Osteocyte (in vitro differentiated cells): ENCODE measurements at regions not wholly inside any gene's neighbourhood (a gene's known extent, or its start where the extent isn't known, plus 50 kb on each side); places are given as distances from the start of the nearest gene placed in this dataset.

ENCODE experiments used
- DNase-seq: peaks from one replicate; pipeline ENCODE4 v3.0.0; 2021; ENCODE audit warnings: mixed read lengths; ENCODE audit not compliant: unreplicated experiment; ENCODE audit errors: extremely low spot score
- H3K27ac Mint-ChIP-seq: one replicate; pipeline ENCODE4 v1.8.0; 2021; ENCODE audit warnings: mild to moderate bottlenecking, mixed read lengths; ENCODE audit not compliant: unreplicated experiment
- H3K27me3 Mint-ChIP-seq: one replicate; pipeline ENCODE4 v1.8.0; 2021; ENCODE audit warnings: mixed read lengths; ENCODE audit not compliant: unreplicated experiment
- H3K36me3 Mint-ChIP-seq: one replicate; pipeline ENCODE4 v1.8.0; 2021; ENCODE audit warnings: mixed read lengths; ENCODE audit not compliant: unreplicated experiment
- H3K4me1 Mint-ChIP-seq: one replicate; pipeline ENCODE4 v1.8.0; 2021; ENCODE audit warnings: mixed read lengths; ENCODE audit not compliant: unreplicated experiment
- H3K4me3 Mint-ChIP-seq: one replicate; pipeline ENCODE4 v1.8.0; 2021; ENCODE audit warnings: mild to moderate bottlenecking, moderate library complexity, mixed read lengths; ENCODE audit not compliant: unreplicated experiment
- H3K9me3 Mint-ChIP-seq: one replicate; pipeline ENCODE4 v1.8.0; 2021; ENCODE audit warnings: mixed read lengths; ENCODE audit not compliant: unreplicated experiment
- CTCF ChIP-seq: fragments of 200-600 bp; sonication (generic); IDR thresholded peaks from 2 replicates; pipeline ENCODE4 v1.5.0; 2021; ENCODE audit warnings: antibody characterized with exemption, mild to moderate bottlenecking, moderate library complexity

GRCh38 chrX:137483554-137483953 is 82.4 kb upstream of the ZIC3 start:
- H3K9me3 Mint-ChIP-seq = peaks cover 12% of the 10 kb centered on the region
- no peak for TF ChIP-seq CTCF
- no peak for DNase-seq
- H3K4me1 Mint-ChIP-seq = no peaks in the 10 kb centered on the region
- no peak overlapping the region for H3K4me3 Mint-ChIP-seq
- no peaks in the 10 kb centered on the region for H3K36me3 Mint-ChIP-seq
- no peak overlapping the region for H3K27ac Mint-ChIP-seq
- no peaks in the 10 kb centered on the region for H3K27me3 Mint-ChIP-seq

- Mint-ChIP-seq H3K36me3 (no peaks in the 10 kb centered on the region), H3K27ac (no peak overlapping the region), H3K4me3 (no peak overlapping the region), H3K4me1 (no peaks in the 10 kb centered on the region), H3K9me3 (peaks cover 12% of the 10 kb centered on the region), H3K27me3 (no peaks in the 10 kb centered on the region)
- no peak for TF ChIP-seq CTCF
- DNase-seq = no peak
Observed at GRCh38 chrX:137482136-137482535, 83.8 kb upstream of the ZIC3 start.

GRCh38 chrX:137479386-137479785 is 86.5 kb upstream of the ZIC3 start:
- no peaks in the 10 kb centered on the region for H3K4me1 Mint-ChIP-seq
- H3K9me3 Mint-ChIP-seq = peaks cover 4% of the 10 kb centered on the region
- H3K36me3 Mint-ChIP-seq = no peaks in the 10 kb centered on the region
- DNase-seq = no peak
- TF ChIP-seq CTCF = no peak
- H3K27me3 Mint-ChIP-seq = no peaks in the 10 kb centered on the region
- H3K4me3 Mint-ChIP-seq = no peak overlapping the region
- no peak overlapping the region for H3K27ac Mint-ChIP-seq

GRCh38 chrX:137441711-137442110 is 124.2 kb upstream of the ZIC3 start:
- Mint-ChIP-seq H3K4me1 (no peaks in the 10 kb centered on the region), H3K27ac (no peak overlapping the region), H3K9me3 (peaks cover 19% of the 10 kb centered on the region), H3K4me3 (no peak overlapping the region), H3K36me3 (no peaks in the 10 kb centered on the region), H3K27me3 (no peaks in the 10 kb centered on the region)
- no peak for TF ChIP-seq CTCF
- no peak for DNase-seq

- H3K27ac Mint-ChIP-seq = no peak overlapping the region
- DNase-seq = no peak
- no peak overlapping the region for H3K4me3 Mint-ChIP-seq
- no peaks in the 10 kb centered on the region for H3K4me1 Mint-ChIP-seq
- peak; percentile 6 for TF ChIP-seq CTCF
- H3K9me3 Mint-ChIP-seq = peaks cover 30% of the 10 kb centered on the region
- H3K36me3 Mint-ChIP-seq = no peaks in the 10 kb centered on the region
- H3K27me3 Mint-ChIP-seq = peaks cover 18% of the 10 kb centered on the region
Observed at GRCh38 chrX:137432609-137433008, 133.3 kb upstream of the ZIC3 start.
